HG03039 (cell line): ENCODE measurements at regions not wholly inside any gene's neighbourhood (a gene's known extent, or its start where the extent isn't known, plus 50 kb on each side); places are given as distances from the start of the nearest gene placed in this dataset.
"Not testable (repeated sequence)": the region's sequence is repeated elsewhere in the genome, so short reads cannot be mapped to it uniquely, and the experiment has no call there.

Experiments used
- ATAC-seq: cut with Tn5 transposase; IDR thresholded peaks from one replicate; pipeline ENCODE4 v1.9.1; 2021; ENCODE audit warnings: mild to moderate bottlenecking, moderate library complexity; ENCODE audit not compliant: unreplicated experiment

- not testable (repeated sequence) for ATAC-seq
These were observed 360.5 kb downstream of the GATA3 start for GRCh38 chr10:8415029-8415428.

- no peak for ATAC-seq
These were observed 361.8 kb downstream of the GATA3 start for GRCh38 chr10:8416192-8416701.

GRCh38 chr10:8416760-8417159, 362.3 kb downstream of the GATA3 start:
- no peak for ATAC-seq

GRCh38 chr10:8417631-8418030, 363.1 kb downstream of the GATA3 start:
- no peak for ATAC-seq

GRCh38 chr10:8418631-8419030, 364.1 kb downstream of the GATA3 start:
- ATAC-seq: no peak

- ATAC-seq: no peak
These were observed 365.7 kb downstream of the GATA3 start for GRCh38 chr10:8420182-8420581.

GRCh38 chr10:8424555-8425211, 370.2 kb downstream of the GATA3 start:
- no peak for ATAC-seq

GRCh38 chr10:8428654-8429053, 374.2 kb downstream of the GATA3 start:
- ATAC-seq: no peak

GRCh38 chr10:8430321-8430720, 375.8 kb downstream of the GATA3 start:
- ATAC-seq: no peak

- no peak for ATAC-seq
These were observed 377.0 kb downstream of the GATA3 start for GRCh38 chr10:8431511-8431910.

GRCh38 chr10:8435186-8436055, 380.9 kb downstream of the GATA3 start:
- no peak for ATAC-seq

- ATAC-seq: no peak
These were observed 383.4 kb downstream of the GATA3 start for GRCh38 chr10:8437896-8438295.

GRCh38 chr10:8438603-8439002, 384.1 kb downstream of the GATA3 start:
- ATAC-seq: no peak

- ATAC-seq: no peak
These were observed 384.6 kb downstream of the GATA3 start for GRCh38 chr10:8439040-8439439.

- no peak for ATAC-seq
These were observed 390.1 kb downstream of the GATA3 start for GRCh38 chr10:8444630-8445029.

GRCh38 chr10:8445353-8445752, 390.9 kb downstream of the GATA3 start:
- no peak for ATAC-seq

GRCh38 chr10:8449909-8450308, 395.4 kb downstream of the GATA3 start:
- ATAC-seq: no peak

- ATAC-seq: no peak
These were observed 399.1 kb downstream of the GATA3 start for GRCh38 chr10:8453587-8453986.

GRCh38 chr10:8454357-8454756, 399.9 kb downstream of the GATA3 start:
- ATAC-seq: no peak

GRCh38 chr10:8455181-8455580, 400.7 kb downstream of the GATA3 start:
- no peak for ATAC-seq

- ATAC-seq: no peak
These were observed 401.9 kb downstream of the GATA3 start for GRCh38 chr10:8456386-8456785.

GRCh38 chr10:8460626-8461025, 406.1 kb downstream of the GATA3 start:
- no peak for ATAC-seq
